ENCODE measurements at regions not wholly inside any gene's neighbourhood (a gene's known extent, or its start where the extent isn't known, plus 50 kb on each side); places are given as distances from the start of the nearest gene placed in this dataset.

DNA sequence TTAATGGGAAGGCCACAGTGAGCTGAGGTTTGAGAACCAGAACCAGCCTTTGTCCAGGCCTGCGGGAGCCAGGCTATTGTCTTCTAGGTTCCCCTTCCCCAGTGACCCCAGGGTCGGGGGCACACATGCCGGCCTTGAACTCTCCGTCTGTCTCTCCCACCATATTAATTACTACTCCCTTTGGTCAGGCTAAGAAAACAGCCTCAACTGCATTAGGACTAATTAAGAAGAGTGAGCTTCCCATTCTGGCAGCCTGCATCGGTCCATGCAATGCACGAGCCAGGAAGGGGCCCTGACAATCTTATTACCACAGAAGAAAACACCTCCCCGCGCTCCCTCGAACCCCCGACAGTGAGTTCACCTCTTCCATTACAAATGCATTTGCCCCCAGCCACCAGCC lies 380.2 kb upstream of the ZFHX3 start:
- TF ChIP-seq CTCF (IDR thresholded peaks at IDR 0.05) (no peak), POLR2A (IDR thresholded peaks at IDR 0.05) (no peak), EP300 (IDR thresholded peaks at IDR 0.05) (no peak)

All from upper lobe of left lung (tissue), 4 donors.